ENCODE measurements at regions not wholly inside any gene's neighbourhood (a gene's known extent, or its start where the extent isn't known, plus 50 kb on each side); places are given as distances from the start of the nearest gene placed in this dataset.

DNA sequence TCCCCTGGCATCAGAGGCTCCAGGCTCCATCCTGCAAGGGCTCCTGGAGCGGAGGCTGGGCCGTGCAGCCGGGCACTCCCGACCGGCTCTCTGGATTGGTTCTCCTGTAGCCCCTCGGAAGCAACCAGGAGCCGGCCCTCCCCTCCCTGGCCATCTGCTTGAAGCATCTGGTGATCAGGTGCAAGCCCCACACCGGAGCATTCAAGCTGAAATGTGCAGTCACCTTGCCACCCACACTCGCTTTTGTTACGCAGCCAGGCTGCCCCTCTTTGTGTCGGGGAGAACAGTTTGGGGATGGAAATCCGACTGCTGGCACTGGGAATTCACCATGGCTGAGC is 258.8 kb downstream of the ZNF536 start:
- TF ChIP-seq, protein P1, sequence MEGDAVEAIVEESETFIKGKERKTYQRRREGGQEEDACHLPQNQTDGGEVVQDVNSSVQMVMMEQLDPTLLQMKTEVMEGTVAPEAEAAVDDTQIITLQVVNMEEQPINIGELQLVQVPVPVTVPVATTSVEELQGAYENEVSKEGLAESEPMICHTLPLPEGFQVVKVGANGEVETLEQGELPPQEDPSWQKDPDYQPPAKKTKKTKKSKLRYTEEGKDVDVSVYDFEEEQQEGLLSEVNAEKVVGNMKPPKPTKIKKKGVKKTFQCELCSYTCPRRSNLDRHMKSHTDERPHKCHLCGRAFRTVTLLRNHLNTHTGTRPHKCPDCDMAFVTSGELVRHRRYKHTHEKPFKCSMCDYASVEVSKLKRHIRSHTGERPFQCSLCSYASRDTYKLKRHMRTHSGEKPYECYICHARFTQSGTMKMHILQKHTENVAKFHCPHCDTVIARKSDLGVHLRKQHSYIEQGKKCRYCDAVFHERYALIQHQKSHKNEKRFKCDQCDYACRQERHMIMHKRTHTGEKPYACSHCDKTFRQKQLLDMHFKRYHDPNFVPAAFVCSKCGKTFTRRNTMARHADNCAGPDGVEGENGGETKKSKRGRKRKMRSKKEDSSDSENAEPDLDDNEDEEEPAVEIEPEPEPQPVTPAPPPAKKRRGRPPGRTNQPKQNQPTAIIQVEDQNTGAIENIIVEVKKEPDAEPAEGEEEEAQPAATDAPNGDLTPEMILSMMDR (conservative IDR thresholded peaks at IDR 0.05 in 1 of 2, IDR thresholded peaks at IDR 0.05 in 1 of 2; ENCODE audit: extremely low read depth in 1 of 2, insufficient read depth in 1 of 2, low read depth in 1 of 2, low read length in 2 of 2), result no peak
- TF ChIP-seq EZH2 (IDR thresholded peaks at IDR 0.05; ENCODE audit: borderline replicate concordance, low read length), result no peak

Data from mammary epithelial cell (primary cell).